GM19240 (cell line): ENCODE measurements at regions not wholly inside any gene's neighbourhood (a gene's known extent, or its start where the extent isn't known, plus 50 kb on each side); places are given as distances from the start of the nearest gene placed in this dataset.
"Not testable (repeated sequence)": the region's sequence is repeated elsewhere in the genome, so short reads cannot be mapped to it uniquely, and the experiment has no call there.

Experiments used
- DNase-seq: peaks from one replicate; pipeline ENCODE4 v3.0.0; 2011; ENCODE audit warnings: low spot score; ENCODE audit not compliant: insufficient read length

GRCh38 chr17:33889766-33890165 is 365.3 kb upstream of the CCL2 start:
- no peak for DNase-seq

GRCh38 chr17:33892717-33893591 is 362.1 kb upstream of the CCL2 start:
- DNase-seq = no peak

GRCh38 chr17:33895491-33895890 is 359.6 kb upstream of the CCL2 start:
- no peak for DNase-seq

GRCh38 chr17:33896263-33896662 is 358.8 kb upstream of the CCL2 start:
- DNase-seq = no peak

- no peak for DNase-seq
These were observed 354.0 kb upstream of the CCL2 start for GRCh38 chr17:33901085-33901484.

GRCh38 chr17:33902901-33903449 is 352.1 kb upstream of the CCL2 start:
- no peak for DNase-seq

- DNase-seq = no peak
These were observed 350.6 kb upstream of the CCL2 start for GRCh38 chr17:33904476-33904875.

GRCh38 chr17:33905338-33905800 is 349.7 kb upstream of the CCL2 start:
- no peak for DNase-seq

GRCh38 chr17:33908363-33909064 is 346.6 kb upstream of the CCL2 start:
- DNase-seq = no peak

GRCh38 chr17:33910200-33910857 is 344.8 kb upstream of the CCL2 start:
- no peak for DNase-seq

- no peak for DNase-seq
These were observed 341.0 kb upstream of the CCL2 start for GRCh38 chr17:33914125-33914524.

GRCh38 chr17:33922971-33923370 is 332.1 kb upstream of the CCL2 start:
- no peak for DNase-seq

- no peak for DNase-seq
These were observed 331.0 kb upstream of the CCL2 start for GRCh38 chr17:33924104-33924503.

GRCh38 chr17:33925649-33926048 is 329.4 kb upstream of the CCL2 start:
- DNase-seq = no peak

GRCh38 chr17:33927732-33928133 is 327.4 kb upstream of the CCL2 start:
- DNase-seq = no peak

- no peak for DNase-seq
These were observed 325.8 kb upstream of the CCL2 start for GRCh38 chr17:33929181-33929724.

- DNase-seq = not testable (repeated sequence)
These were observed 323.8 kb upstream of the CCL2 start for GRCh38 chr17:33931148-33931814.

GRCh38 chr17:33932996-33933395 is 322.1 kb upstream of the CCL2 start:
- no peak for DNase-seq

- DNase-seq = no peak
These were observed 321.5 kb upstream of the CCL2 start for GRCh38 chr17:33933576-33933975.

GRCh38 chr17:33934696-33935095 is 320.4 kb upstream of the CCL2 start:
- no peak for DNase-seq

GRCh38 chr17:33935822-33936221 is 319.3 kb upstream of the CCL2 start:
- no peak for DNase-seq
